Gastrocnemius medialis (tissue), 4 donors: ENCODE measurements at regions not wholly inside any gene's neighbourhood (a gene's known extent, or its start where the extent isn't known, plus 50 kb on each side); places are given as distances from the start of the nearest gene placed in this dataset.

Experiments used
- ATAC-seq, 2 donors: fragments of 150-250 bp; one replicate each; pipeline ENCODE4 v1.9.1; 2016
- DNase-seq, 2 donors: peaks; one replicate each; pipeline ENCODE4 v3.0.0-alpha.2; 2019
- H3K27ac ChIP-seq, 4 donors: fragments of 200-600 bp; sonication (generic); 1 replicate in 1 of 4; 2 replicates in 3 of 4; pipeline ENCODE4 v1.5.1; 2016 to 2018; ENCODE audit warnings: mild to moderate bottlenecking in 2 of 4, moderate library complexity in 1 of 4
- H3K27me3 ChIP-seq, 3 donors: fragments of 200-600 bp; sonication (generic) in 2 of 3; 1 replicate in 1 of 3; 2 replicates in 2 of 3; pipeline versions ENCODE4 v1.5.1 to v1.6.0; 2016 to 2019; ENCODE audit warnings: mild to moderate bottlenecking in 1 of 3, moderate library complexity in 1 of 3
- H3K36me3 ChIP-seq, 2 donors: fragments of 200-600 bp; sonication (generic) in 1 of 2; one replicate each; pipeline ENCODE4 v1.5.1; 2017 to 2018
- H3K4me1 ChIP-seq, 2 donors: fragments of 200-600 bp; sonication (generic) in 1 of 2; one replicate each; pipeline ENCODE4 v1.5.1; 2016 to 2017; ENCODE audit warnings: mild to moderate bottlenecking in 2 of 2
- H3K4me3 ChIP-seq, 4 donors: fragments of 200-600 bp; sonication (generic) in 3 of 4; 1 replicate in 1 of 4; 2 replicates in 3 of 4; pipeline ENCODE4 v1.5.1; 2016 to 2019; ENCODE audit warnings: mild to moderate bottlenecking in 2 of 4
- H3K9me3 ChIP-seq, 3 donors: fragments of 200-600 bp; sonication (generic) in 2 of 3; 1 replicate in 1 of 3; 2 replicates in 2 of 3; pipeline ENCODE4 v1.5.1; 2016 to 2019
- POLR2A ChIP-seq, 2 donors: fragments of 450-650 bp; IDR thresholded peaks; one replicate each; pipeline ENCODE4 v1.6.1; 2017; ENCODE audit warnings: antibody characterized with exemption in 2 of 2, mild to moderate bottlenecking in 2 of 2, moderate library complexity in 2 of 2
- in situ Hi-C, 4 donors: fragments of 200-750 bp; cut with MboI; loops; one replicate each; pipeline versions ENCODE4 v1.15.0 to v1.8.0; 2017; ENCODE audit warnings: low sequenced_read_pairs in 4 of 4
- intact Hi-C: fragments of 100-400 bp; cut with DNase I; formaldehyde crosslinking; loops from one replicate; pipeline ENCODE4 v1.15.1; 2023; ENCODE audit warnings: low total_unique reads
- TF ChIP-seq, protein P1 (sequence below), 5 experiments: fragments of 450-650 bp in 3 of 5; fragments of 200-600 bp in 2 of 5; sonication (generic) in 2 of 5; IDR thresholded peaks in 4 of 5; conservative IDR thresholded peaks in 1 of 5; 1 replicate in 4 of 5; 2 replicates in 1 of 5; pipeline ENCODE4 v1.5.1; 2016 to 2019; ENCODE audit warnings: antibody characterized with exemption in 5 of 5, mild to moderate bottlenecking in 3 of 5, moderate library complexity in 3 of 5

- Histone ChIP-seq H3K36me3 (no peaks in the 10 kb centered on the region), H3K4me1 (no peaks in the 10 kb centered on the region), H3K27ac (no peak overlapping the region), H3K27me3 (no peaks in the 10 kb centered on the region), H3K9me3 (no peaks in the 10 kb centered on the region), H3K4me3 (no peak overlapping the region)
- TF ChIP-seq POLR2A (IDR thresholded peaks at IDR 0.05), result no peak
- DNase-seq (no peak), ATAC-seq (no peak)
- intact Hi-C loops, result no loop called here
- in situ Hi-C loops, result no loop called here
These were observed 400.7 kb downstream of the GATA3 start for GRCh38 chr10:8455181-8455580.

GRCh38 chr10:8456386-8456785 is 401.9 kb downstream of the GATA3 start:
- Histone ChIP-seq H3K36me3 (no peaks in the 10 kb centered on the region), H3K4me1 (no peaks in the 10 kb centered on the region), H3K27ac (no peak overlapping the region), H3K4me3 (no peak overlapping the region), H3K9me3 (no peaks in the 10 kb centered on the region), H3K27me3 (no peaks in the 10 kb centered on the region)
- no peak for TF ChIP-seq POLR2A (IDR thresholded peaks at IDR 0.05)
- TF ChIP-seq, protein P1, sequence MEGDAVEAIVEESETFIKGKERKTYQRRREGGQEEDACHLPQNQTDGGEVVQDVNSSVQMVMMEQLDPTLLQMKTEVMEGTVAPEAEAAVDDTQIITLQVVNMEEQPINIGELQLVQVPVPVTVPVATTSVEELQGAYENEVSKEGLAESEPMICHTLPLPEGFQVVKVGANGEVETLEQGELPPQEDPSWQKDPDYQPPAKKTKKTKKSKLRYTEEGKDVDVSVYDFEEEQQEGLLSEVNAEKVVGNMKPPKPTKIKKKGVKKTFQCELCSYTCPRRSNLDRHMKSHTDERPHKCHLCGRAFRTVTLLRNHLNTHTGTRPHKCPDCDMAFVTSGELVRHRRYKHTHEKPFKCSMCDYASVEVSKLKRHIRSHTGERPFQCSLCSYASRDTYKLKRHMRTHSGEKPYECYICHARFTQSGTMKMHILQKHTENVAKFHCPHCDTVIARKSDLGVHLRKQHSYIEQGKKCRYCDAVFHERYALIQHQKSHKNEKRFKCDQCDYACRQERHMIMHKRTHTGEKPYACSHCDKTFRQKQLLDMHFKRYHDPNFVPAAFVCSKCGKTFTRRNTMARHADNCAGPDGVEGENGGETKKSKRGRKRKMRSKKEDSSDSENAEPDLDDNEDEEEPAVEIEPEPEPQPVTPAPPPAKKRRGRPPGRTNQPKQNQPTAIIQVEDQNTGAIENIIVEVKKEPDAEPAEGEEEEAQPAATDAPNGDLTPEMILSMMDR (IDR thresholded peaks at IDR 0.05 in 4 of 5, conservative IDR thresholded peaks at IDR 0.05 in 1 of 5), result no peak
- intact Hi-C loops, result no loop called here
- ATAC-seq (no peak), DNase-seq (no peak)
- in situ Hi-C loops, result no loop called here

DNA sequence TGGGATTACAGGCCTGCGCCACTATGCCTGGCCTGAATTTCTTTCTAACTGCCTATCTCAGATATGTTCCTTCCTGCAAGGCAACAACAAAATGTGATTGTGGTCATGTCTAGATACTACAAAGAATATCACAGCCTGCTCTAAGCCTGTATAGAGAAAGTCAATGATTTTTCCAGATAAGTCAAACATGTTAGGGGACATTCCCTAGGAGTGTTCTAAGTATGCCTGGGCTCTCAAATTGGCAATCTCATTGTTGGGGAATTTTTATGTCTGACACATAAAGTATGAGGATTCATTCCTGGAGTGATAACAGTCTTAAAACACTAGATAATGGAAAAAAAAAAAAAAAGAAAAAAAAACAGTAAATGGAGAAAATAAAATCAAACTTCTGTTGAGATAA is 406.1 kb downstream of the GATA3 start:
- ATAC-seq (no peak), DNase-seq (no peak)
- Histone ChIP-seq H3K4me1 (no peaks in the 10 kb centered on the region), H3K36me3 (no peaks in the 10 kb centered on the region), H3K9me3 (no peaks in the 10 kb centered on the region), H3K27me3 (no peaks in the 10 kb centered on the region), H3K27ac (no peak overlapping the region), H3K4me3 (no peak overlapping the region)
- intact Hi-C loops, result no loop called here
- in situ Hi-C loops, result no loop called here
- TF ChIP-seq POLR2A (IDR thresholded peaks at IDR 0.05), result no peak
- TF ChIP-seq, protein P1 (IDR thresholded peaks at IDR 0.05 in 4 of 5, conservative IDR thresholded peaks at IDR 0.05 in 1 of 5), result no peak

DNA sequence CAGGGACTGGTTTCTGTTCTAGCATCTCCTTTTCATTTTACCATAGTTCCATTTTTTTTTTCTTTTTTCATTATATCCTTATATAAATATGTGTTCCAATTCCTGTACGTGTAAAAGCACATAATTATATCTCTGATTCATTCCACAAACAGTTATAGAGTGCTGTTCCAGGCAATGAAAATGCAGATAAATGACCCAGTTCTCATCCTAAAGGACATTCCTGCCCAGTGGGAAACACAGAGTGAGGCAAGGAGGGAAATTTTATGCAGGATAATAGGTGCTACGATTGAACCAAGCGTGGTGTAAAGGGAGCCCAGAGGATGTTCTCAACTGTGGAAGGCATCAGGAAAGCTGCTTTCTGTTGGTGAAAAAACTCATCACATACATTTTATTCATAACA is 408.1 kb downstream of the GATA3 start:
- TF ChIP-seq POLR2A (IDR thresholded peaks at IDR 0.05), result no peak
- Histone ChIP-seq H3K4me1 (no peaks in the 10 kb centered on the region), H3K27me3 (no peaks in the 10 kb centered on the region), H3K36me3 (no peaks in the 10 kb centered on the region), H3K27ac (no peak overlapping the region), H3K4me3 (no peak overlapping the region), H3K9me3 (no peaks in the 10 kb centered on the region)
- no peak for ATAC-seq
- intact Hi-C loops, result no loop called here
- DNase-seq, result no peak
- in situ Hi-C loops, result no loop called here

- H3K36me3 ChIP-seq, result no peaks in the 10 kb centered on the region
- H3K4me3 ChIP-seq, result no peak overlapping the region
- no peak for DNase-seq
- TF ChIP-seq, protein P1 (IDR thresholded peaks at IDR 0.05 in 4 of 5, conservative IDR thresholded peaks at IDR 0.05 in 1 of 5), result no peak
- no peak for TF ChIP-seq POLR2A (IDR thresholded peaks at IDR 0.05)
- no peak overlapping the region for H3K27ac ChIP-seq
- intact Hi-C loops (no loop called here), in situ Hi-C loops (no loop called here)
- H3K27me3 ChIP-seq, result no peaks in the 10 kb centered on the region
- no peaks in the 10 kb centered on the region for H3K4me1 ChIP-seq
- no peak for ATAC-seq
- no peaks in the 10 kb centered on the region for H3K9me3 ChIP-seq
These were observed 409.4 kb downstream of the GATA3 start for GRCh38 chr10:8463853-8464252.

GRCh38 chr10:8468477-8468876 is 414.0 kb downstream of the GATA3 start:
- in situ Hi-C loops, result no loop called here
- Histone ChIP-seq H3K4me1 (no peaks in the 10 kb centered on the region), H3K27me3 (no peaks in the 10 kb centered on the region), H3K27ac (no peak overlapping the region), H3K9me3 (no peaks in the 10 kb centered on the region), H3K36me3 (no peaks in the 10 kb centered on the region), H3K4me3 (no peak overlapping the region)
- no peak for DNase-seq
- ATAC-seq, result no peak
- TF ChIP-seq, protein P1 (IDR thresholded peaks at IDR 0.05 in 4 of 5, conservative IDR thresholded peaks at IDR 0.05 in 1 of 5), result no peak
- TF ChIP-seq POLR2A (IDR thresholded peaks at IDR 0.05), result no peak
- intact Hi-C loops, result no loop called here
